Lower leg skin (tissue), 4 donors: ENCODE measurements at regions not wholly inside any gene's neighbourhood (a gene's known extent, or its start where the extent isn't known, plus 50 kb on each side); places are given as distances from the start of the nearest gene placed in this dataset.

ENCODE experiments used
- DNase-seq, 2 donors: peaks; one replicate each; pipeline ENCODE4 v3.0.0-alpha.2; 2019; ENCODE audit warnings: low spot score in 2 of 2
- H3K4me3 ChIP-seq: fragments of 200-600 bp; sonication (generic); 2 replicates; pipeline ENCODE4 v1.5.1; 2017; ENCODE audit warnings: mild to moderate bottlenecking, low read depth; ENCODE audit not compliant: poor library complexity, severe bottlenecking
- CTCF ChIP-seq, 3 donors: fragments of 450-650 bp; IDR thresholded peaks; one replicate each; pipeline ENCODE4 v1.5.1; 2016; ENCODE audit warnings: antibody characterized with exemption in 3 of 3, mild to moderate bottlenecking in 3 of 3, moderate library complexity in 2 of 3
- POLR2A ChIP-seq, 2 donors: fragments of 450-650 bp; IDR thresholded peaks; one replicate each; pipeline ENCODE4 v1.6.1; 2016 to 2017; ENCODE audit warnings: antibody characterized with exemption in 2 of 2, mild to moderate bottlenecking in 1 of 2, moderate library complexity in 1 of 2
- WGBS, 2 donors: methylation state at CpG; one replicate each; pipeline ENCODE4 v1.1.5; 2018; 5-methylcytosine and 5-hydroxymethylcytosine counted together
- intact Hi-C: fragments of 100-400 bp; cut with DNase I; formaldehyde crosslinking; loops from one replicate; pipeline ENCODE4 v1.15.0; 2023; ENCODE audit warnings: low total_unique reads

- WGBS, 2 donors: 77 to 82% methylated on average over 5 of the region's 5 CpGs
- intact Hi-C loops: no loop called here
- H3K4me3 ChIP-seq: no peak overlapping the region
- no peak for DNase-seq
- TF ChIP-seq POLR2A (IDR thresholded peaks at IDR 0.05) (no peak), CTCF (IDR thresholded peaks at IDR 0.05) (no peak)
These were observed 114.5 kb upstream of the KCNK2 start for GRCh38 chr1:214967865-214968575.

- WGBS, 2 donors: 85 to 87% methylated on average over 1 of the region's 1 CpG
- intact Hi-C loops: no loop called here
- no peak for DNase-seq
- no peak overlapping the region for H3K4me3 ChIP-seq
- TF ChIP-seq CTCF (IDR thresholded peaks at IDR 0.05): no peak
- TF ChIP-seq POLR2A (IDR thresholded peaks at IDR 0.05): no peak
These were observed 112.5 kb upstream of the KCNK2 start for GRCh38 chr1:214970016-214970415.

- intact Hi-C loops: no loop called here
- TF ChIP-seq CTCF (IDR thresholded peaks at IDR 0.05) (no peak), POLR2A (IDR thresholded peaks at IDR 0.05) (no peak)
- WGBS, 2 donors: 21 to 34% methylated on average over 2 of the region's 2 CpGs
- no peak for DNase-seq
- no peak overlapping the region for H3K4me3 ChIP-seq
These were observed 111.5 kb upstream of the KCNK2 start for GRCh38 chr1:214971071-214971470.

GRCh38 chr1:214974002-214974401 lies 108.5 kb upstream of the KCNK2 start:
- WGBS, 2 donors: 82 to 97% methylated on average over 2 of the region's 2 CpGs
- intact Hi-C loops: no loop called here
- H3K4me3 ChIP-seq: no peak overlapping the region
- TF ChIP-seq POLR2A (IDR thresholded peaks at IDR 0.05) (no peak), CTCF (IDR thresholded peaks at IDR 0.05) (no peak)
- DNase-seq: no peak

GRCh38 chr1:214976665-214977064 lies 105.9 kb upstream of the KCNK2 start:
- 62 to 65% methylated on average over 5 of the region's 5 CpGs for WGBS, 2 donors
- no peak for DNase-seq
- H3K4me3 ChIP-seq: no peak overlapping the region
- intact Hi-C loops: no loop called here
- no peak for TF ChIP-seq POLR2A (IDR thresholded peaks at IDR 0.05)
- TF ChIP-seq CTCF (IDR thresholded peaks at IDR 0.05): no peak

- TF ChIP-seq POLR2A (IDR thresholded peaks at IDR 0.05) (no peak), CTCF (IDR thresholded peaks at IDR 0.05) (no peak)
- H3K4me3 ChIP-seq: no peak overlapping the region
- 61 to 72% methylated on average over 3 of the region's 3 CpGs for WGBS, 2 donors
- DNase-seq: no peak
- intact Hi-C loops: no loop called here
These were observed 105.4 kb upstream of the KCNK2 start for GRCh38 chr1:214977110-214977509.
